ENCODE measurements at regions not wholly inside any gene's neighbourhood (a gene's known extent, or its start where the extent isn't known, plus 50 kb on each side); places are given as distances from the start of the nearest gene placed in this dataset.

- H3K56ac ChIP-seq (ENCODE audit: insufficient read length, low read depth, low read length), result no peak overlapping the region
- no peak for DNase-seq
Measured at GRCh38 chr6:111950661-111951496, 77.6 kb upstream of the FYN start.

More at GRCh38 chr6:111950661-111951496, 77.6 kb upstream of the FYN start:
- Mint-ChIP-seq H3K4me1 (peaks cover 25 to 27% of the 10 kb centered on the region in 2 experiments), H3K27ac (no peak overlapping the region), H3K9me3 (no peaks in the 10 kb centered on the region), H3K4me3 (no peak overlapping the region), H3K27me3 (ENCODE audit: low read depth) (no peaks in the 10 kb centered on the region; the same call in 1 of the 2 replicates), H3K36me3 (ENCODE audit: insufficient read depth in 1 of 3, low read depth in 3 of 3) (no peaks in the 10 kb centered on the region)
- TF ChIP-seq CTCF (conservative IDR thresholded peaks at IDR 0.05), result no peak
- Histone ChIP-seq H2BK120ac (ENCODE audit: low read depth, low read length, poor library complexity, severe bottlenecking) (no peak overlapping the region), H3K9ac (ENCODE audit: extremely low read depth, insufficient read length, low read length) (no peak overlapping the region), H2BK20ac (ENCODE audit: low read depth, low read length, poor library complexity, severe bottlenecking) (no peak overlapping the region), H2BK12ac (ENCODE audit: insufficient read length, low read depth, low read length) (no peak overlapping the region), H3K9me3 (ENCODE audit: control insufficient read depth, low read depth, low read length) (no peaks in the 10 kb centered on the region), H3K4me1 (ENCODE audit: insufficient read depth, low read length) (peaks cover 7% of the 10 kb centered on the region), H3K14ac (ENCODE audit: insufficient read depth, low read length) (peak overlapping the region; percentile 3), H3K23ac (ENCODE audit: insufficient read length, low read depth, low read length) (no peak overlapping the region), H3T11ph (ENCODE audit: low read length) (no peak overlapping the region), H3K79me1 (ENCODE audit: insufficient read depth, low read depth, low read length, poor library complexity, severe bottlenecking) (no peaks in the 10 kb centered on the region), H2BK5ac (ENCODE audit: insufficient read length, low read length) (no peak overlapping the region), H3K4me2 (ENCODE audit: insufficient read depth, insufficient read length, low read length) (no peak overlapping the region), H4K91ac (ENCODE audit: insufficient read length, low read depth, low read length) (no peak overlapping the region), H3K18ac (ENCODE audit: insufficient read length, low read depth, low read length) (no peak overlapping the region), H2BK15ac (ENCODE audit: low read depth, low read length) (no peak overlapping the region), H4K20me1 (ENCODE audit: control insufficient read depth, insufficient read depth, insufficient read length) (no peaks in the 10 kb centered on the region), H2AK5ac (ENCODE audit: insufficient read length, low read length) (no peak overlapping the region), H3K27ac (ENCODE audit: insufficient read length, low read depth, low read length) (no peak overlapping the region), H3K4ac (ENCODE audit: low read depth, low read length) (no peak overlapping the region), H4K5ac (ENCODE audit: insufficient read length, low read depth, low read length) (no peak overlapping the region), H2AFZ (ENCODE audit: low read length) (no peak overlapping the region), H4K8ac (replicated peaks; ENCODE audit: insufficient read length, low read depth, low read length) (no peak overlapping the region), H3K79me2 (ENCODE audit: insufficient read depth, low read length) (no peaks in the 10 kb centered on the region), H3K27me3 (ENCODE audit: insufficient read depth, low read length) (no peaks in the 10 kb centered on the region), H3K23me2 (ENCODE audit: insufficient read length, low read depth, low read length, poor library complexity, severe bottlenecking) (no peaks in the 10 kb centered on the region)
- no CpG with 5 or more reads among the region's 11 CpGs for WGBS (ENCODE audit: extremely low coverage, insufficient read length, low lambda C conversion rate)

Measured in H9 (cell line).